Mammary epithelial cell (primary cell): ENCODE measurements at regions not wholly inside any gene's neighbourhood (a gene's known extent, or its start where the extent isn't known, plus 50 kb on each side); places are given as distances from the start of the nearest gene placed in this dataset.

ENCODE experiments used
- EZH2 ChIP-seq: IDR thresholded peaks from 2 replicates; pipeline ENCODE4 v1.6.1; 2012; ENCODE audit warnings: low read length, inconsistent platforms, borderline replicate concordance
- TF ChIP-seq, protein P1 (sequence below), 2 donors: IDR thresholded peaks in 1 of 2; conservative IDR thresholded peaks in 1 of 2; 2 replicates each; pipeline ENCODE4 v1.5.1; 2011 to 2012; ENCODE audit warnings: inconsistent platforms in 2 of 2, low read length in 2 of 2, mild to moderate bottlenecking in 2 of 2, control low read depth in 1 of 2, low read depth in 1 of 2; ENCODE audit not compliant: insufficient read depth in 1 of 2; ENCODE audit errors: extremely low read depth in 1 of 2

DNA sequence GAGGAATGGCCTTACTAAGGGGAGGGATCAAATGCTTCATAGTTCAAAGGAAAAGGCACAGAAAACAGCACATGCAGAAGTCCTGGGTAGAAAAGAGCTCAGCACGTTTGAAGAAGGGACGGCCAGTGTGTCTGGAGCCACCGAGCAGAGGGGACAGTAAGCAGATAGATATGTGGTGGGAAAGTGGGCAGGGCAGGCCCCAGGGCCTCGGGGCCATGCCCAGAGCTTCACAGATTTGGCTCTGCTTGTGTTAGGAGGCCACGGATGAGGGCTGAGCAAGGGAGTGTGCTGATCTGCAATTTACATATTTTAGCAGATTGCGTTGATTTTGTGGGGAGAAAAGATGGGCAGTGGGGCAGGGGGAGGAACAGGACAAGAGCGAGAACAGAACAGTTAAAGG, 343.1 kb downstream of the LPIN1 start:
- no peak for TF ChIP-seq EZH2
- TF ChIP-seq, protein P1, sequence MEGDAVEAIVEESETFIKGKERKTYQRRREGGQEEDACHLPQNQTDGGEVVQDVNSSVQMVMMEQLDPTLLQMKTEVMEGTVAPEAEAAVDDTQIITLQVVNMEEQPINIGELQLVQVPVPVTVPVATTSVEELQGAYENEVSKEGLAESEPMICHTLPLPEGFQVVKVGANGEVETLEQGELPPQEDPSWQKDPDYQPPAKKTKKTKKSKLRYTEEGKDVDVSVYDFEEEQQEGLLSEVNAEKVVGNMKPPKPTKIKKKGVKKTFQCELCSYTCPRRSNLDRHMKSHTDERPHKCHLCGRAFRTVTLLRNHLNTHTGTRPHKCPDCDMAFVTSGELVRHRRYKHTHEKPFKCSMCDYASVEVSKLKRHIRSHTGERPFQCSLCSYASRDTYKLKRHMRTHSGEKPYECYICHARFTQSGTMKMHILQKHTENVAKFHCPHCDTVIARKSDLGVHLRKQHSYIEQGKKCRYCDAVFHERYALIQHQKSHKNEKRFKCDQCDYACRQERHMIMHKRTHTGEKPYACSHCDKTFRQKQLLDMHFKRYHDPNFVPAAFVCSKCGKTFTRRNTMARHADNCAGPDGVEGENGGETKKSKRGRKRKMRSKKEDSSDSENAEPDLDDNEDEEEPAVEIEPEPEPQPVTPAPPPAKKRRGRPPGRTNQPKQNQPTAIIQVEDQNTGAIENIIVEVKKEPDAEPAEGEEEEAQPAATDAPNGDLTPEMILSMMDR (conservative IDR thresholded peaks at IDR 0.05 in 1 of 2, IDR thresholded peaks at IDR 0.05 in 1 of 2; ENCODE audit: extremely low read depth in 1 of 2, insufficient read depth in 1 of 2, low read depth in 1 of 2, low read length in 2 of 2), result no peak
